MM.1S (cell line): ENCODE measurements at regions not wholly inside any gene's neighbourhood (a gene's known extent, or its start where the extent isn't known, plus 50 kb on each side); places are given as distances from the start of the nearest gene placed in this dataset.

Experiments used
- DNase-seq: peaks from one replicate; pipeline ENCODE4 v3.0.0-alpha.2; 2015
- H2AFZ ChIP-seq: fragments of 300-600 bp; sonication (generic); 2 replicates; pipeline ENCODE4 v1.6.0; 2016; ENCODE audit warnings: antibody characterized with exemption, low read length
- H3F3A ChIP-seq: fragments of 300-600 bp; sonication (generic); 2 replicates; pipeline ENCODE4 v1.6.1; 2016; ENCODE audit warnings: mild to moderate bottlenecking, antibody characterized with exemption, low read length, moderate library complexity, mixed read lengths; ENCODE audit not compliant: insufficient read depth
- H3K27ac ChIP-seq: fragments of 300-600 bp; sonication (generic); 2 replicates; pipeline ENCODE4 v1.5.1; 2016; ENCODE audit warnings: mild to moderate bottlenecking, low read length
- H3K27me3 ChIP-seq: fragments of 300-600 bp; sonication (generic); replicated peaks from 2 replicates; pipeline ENCODE4 v1.6.0; 2016; ENCODE audit warnings: low read length; ENCODE audit not compliant: insufficient read depth
- H3K36me3 ChIP-seq: fragments of 300-600 bp; sonication (generic); replicated peaks from 2 replicates; pipeline ENCODE4 v1.6.1; 2016; ENCODE audit warnings: mild to moderate bottlenecking, low read length, mixed read lengths; ENCODE audit not compliant: insufficient read depth
- H3K4me1 ChIP-seq: fragments of 300-600 bp; sonication (generic); 2 replicates; pipeline ENCODE4 v1.6.1; 2016; ENCODE audit warnings: low read length, mixed read lengths
- H3K4me2 ChIP-seq: fragments of 300-600 bp; sonication (generic); 2 replicates; pipeline ENCODE4 v1.6.0; 2016; ENCODE audit warnings: low read depth, low read length
- H3K4me3 ChIP-seq: fragments of 300-600 bp; sonication (generic); 2 replicates; pipeline ENCODE4 v1.5.1; 2016; ENCODE audit warnings: low read length, mixed read lengths
- H3K79me2 ChIP-seq: fragments of 300-600 bp; sonication (generic); 2 replicates; pipeline ENCODE4 v1.6.1; 2016; ENCODE audit warnings: mixed run types, low read length, mixed read lengths
- H3K9ac ChIP-seq: fragments of 300-600 bp; sonication (generic); 2 replicates; pipeline ENCODE4 v1.6.1; 2016; ENCODE audit warnings: low read length, mixed read lengths
- H3K9me2 ChIP-seq: fragments of 300-600 bp; sonication (generic); replicated peaks from 2 replicates; pipeline ENCODE4 v1.6.1; 2016; ENCODE audit warnings: mild to moderate bottlenecking, low read length, mixed read lengths; ENCODE audit not compliant: insufficient read depth
- H3K9me3 ChIP-seq: fragments of 300-600 bp; sonication (generic); replicated peaks from 2 replicates; pipeline ENCODE4 v1.6.1; 2016; ENCODE audit warnings: mild to moderate bottlenecking, low read length, mixed read lengths; ENCODE audit not compliant: insufficient read depth
- H4K20me1 ChIP-seq: fragments of 300-600 bp; sonication (generic); 2 replicates; pipeline ENCODE4 v1.6.1; 2016; ENCODE audit warnings: mild to moderate bottlenecking, low read length, moderate library complexity, mixed read lengths; ENCODE audit not compliant: insufficient read depth
- CTCF ChIP-seq: fragments of 300-600 bp; sonication (generic); IDR thresholded peaks from 2 replicates; pipeline ENCODE4 v1.5.1; 2016; ENCODE audit warnings: antibody characterized with exemption, low read length, mixed read lengths
- EZH2 ChIP-seq: fragments of 300-600 bp; sonication (generic); optimal IDR thresholded peaks from 2 replicates; pipeline ENCODE3; 2017; ENCODE audit warnings: low read depth, mild to moderate bottlenecking, antibody characterized with exemption, low read length, mixed read lengths
- EZH2phosphoT487 ChIP-seq: fragments of 300-600 bp; sonication (generic); IDR thresholded peaks from 2 replicates; pipeline ENCODE4 v1.6.1; 2018; ENCODE audit warnings: antibody characterized with exemption, low read length

DNA sequence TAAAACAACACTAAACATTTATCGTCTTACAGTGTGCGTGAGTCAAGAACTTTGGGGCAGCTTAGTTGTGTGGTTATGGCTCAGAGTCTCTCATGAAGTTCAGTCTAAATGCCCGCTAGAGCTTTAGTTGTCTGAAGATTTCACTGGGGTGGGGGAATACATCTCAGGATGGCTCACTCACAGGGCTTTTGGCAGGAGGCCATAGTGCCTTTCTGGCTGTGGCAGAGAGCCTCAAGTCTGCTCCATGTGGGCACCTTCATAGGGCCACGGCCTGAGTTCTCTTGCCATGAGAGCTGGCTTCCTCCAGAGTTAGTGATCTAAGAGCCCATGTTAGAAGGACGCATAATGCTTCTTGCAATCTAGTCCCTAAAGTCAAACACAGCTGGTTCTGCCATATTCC is 258.8 kb upstream of the NUDT12 start:
- no peak for DNase-seq

GRCh38 chr5:103808464-103809106 is 246.0 kb upstream of the NUDT12 start:
- Histone ChIP-seq H3K9me2 (no peaks in the 10 kb centered on the region), H3K27me3 (no peaks in the 10 kb centered on the region), H3F3A (no peaks in the 10 kb centered on the region), H3K4me1 (no peaks in the 10 kb centered on the region), H3K4me3 (no peak overlapping the region), H4K20me1 (no peaks in the 10 kb centered on the region), H3K36me3 (no peaks in the 10 kb centered on the region), H3K79me2 (no peaks in the 10 kb centered on the region), H3K4me2 (peak overlapping the region; percentile 12; the same call in 1 of the 2 replicates), H3K27ac (no peak overlapping the region), H3K9ac (no peak overlapping the region), H2AFZ (peak overlapping the region; percentile 35), H3K9me3 (no peaks in the 10 kb centered on the region)
- peak; percentile 77 for DNase-seq
- TF ChIP-seq CTCF (peak; percentile 99), EZH2phosphoT487 (no peak)

More for the DNA sequence above, 258.8 kb upstream of the NUDT12 start:
- no peaks in the 10 kb centered on the region for H3K9me3 ChIP-seq
- no peaks in the 10 kb centered on the region for H4K20me1 ChIP-seq
- H3K4me1 ChIP-seq = no peaks in the 10 kb centered on the region
- H3K9me2 ChIP-seq = no peaks in the 10 kb centered on the region
- H3F3A ChIP-seq = no peaks in the 10 kb centered on the region
- H2AFZ ChIP-seq = no peak overlapping the region
- no peak overlapping the region for H3K4me3 ChIP-seq
- H3K36me3 ChIP-seq = no peaks in the 10 kb centered on the region
- no peak overlapping the region for H3K27ac ChIP-seq
- no peaks in the 10 kb centered on the region for H3K27me3 ChIP-seq
- H3K4me2 ChIP-seq = no peak overlapping the region
- no peaks in the 10 kb centered on the region for H3K79me2 ChIP-seq
- no peak overlapping the region for H3K9ac ChIP-seq
- no peak for TF ChIP-seq EZH2phosphoT487

GRCh38 chr5:103804711-103805110 is 242.1 kb upstream of the NUDT12 start:
- no peak overlapping the region for H2AFZ ChIP-seq
- no peaks in the 10 kb centered on the region for H4K20me1 ChIP-seq
- no peaks in the 10 kb centered on the region for H3K4me1 ChIP-seq
- no peaks in the 10 kb centered on the region for H3K79me2 ChIP-seq
- no peaks in the 10 kb centered on the region for H3K9me3 ChIP-seq
- H3K27ac ChIP-seq = no peak overlapping the region
- no peak for DNase-seq
- no peaks in the 10 kb centered on the region for H3K27me3 ChIP-seq
- H3K4me2 ChIP-seq = no peak overlapping the region
- no peak overlapping the region for H3K4me3 ChIP-seq
- H3K9me2 ChIP-seq = no peaks in the 10 kb centered on the region
- no peaks in the 10 kb centered on the region for H3K36me3 ChIP-seq
- no peak for TF ChIP-seq EZH2
- no peak for TF ChIP-seq EZH2phosphoT487
- TF ChIP-seq CTCF = no peak
- no peak overlapping the region for H3K9ac ChIP-seq
- H3F3A ChIP-seq = no peaks in the 10 kb centered on the region

DNA sequence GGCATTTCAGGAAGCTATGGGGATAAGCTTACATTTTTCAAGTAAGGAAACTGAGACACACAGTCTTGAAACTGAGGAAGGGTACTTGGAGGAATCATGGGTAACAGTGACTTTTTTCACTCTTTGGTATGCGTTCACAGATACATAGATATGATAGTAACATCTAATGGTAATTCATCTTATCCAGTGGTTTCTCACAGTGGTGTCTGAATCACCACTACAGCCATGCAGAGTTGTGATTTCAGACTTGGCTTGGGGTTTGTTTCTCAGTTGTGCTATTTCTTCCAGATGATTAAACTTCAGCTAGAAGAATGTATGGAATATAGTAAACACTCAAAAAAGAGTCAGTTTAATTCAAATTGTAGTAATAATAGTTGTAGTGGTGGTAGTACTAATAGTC is 239.1 kb upstream of the NUDT12 start:
- TF ChIP-seq CTCF (no peak), EZH2phosphoT487 (no peak), EZH2 (no peak)
- Histone ChIP-seq H3K9ac (no peak overlapping the region), H3F3A (no peaks in the 10 kb centered on the region), H3K36me3 (no peaks in the 10 kb centered on the region), H3K79me2 (no peaks in the 10 kb centered on the region), H3K9me2 (no peaks in the 10 kb centered on the region), H3K27me3 (no peaks in the 10 kb centered on the region), H3K4me3 (no peak overlapping the region), H3K27ac (no peak overlapping the region), H3K9me3 (no peaks in the 10 kb centered on the region), H3K4me2 (no peak overlapping the region), H3K4me1 (no peaks in the 10 kb centered on the region), H2AFZ (no peak overlapping the region), H4K20me1 (no peaks in the 10 kb centered on the region)
- DNase-seq = no peak
